NCI-H2029 (cell line): ENCODE measurements at regions not wholly inside any gene's neighbourhood (a gene's known extent, or its start where the extent isn't known, plus 50 kb on each side); places are given as distances from the start of the nearest gene placed in this dataset.

Experiments
- DNase-seq: peaks from one replicate; lab custom pipeline; 2025; lab: John Stamatoyannopoulos, UW

- DNase-seq = no peak
Measured at GRCh38 chr11:120061036-120061760, 76.7 kb downstream of the TRIM29 start.

DNA sequence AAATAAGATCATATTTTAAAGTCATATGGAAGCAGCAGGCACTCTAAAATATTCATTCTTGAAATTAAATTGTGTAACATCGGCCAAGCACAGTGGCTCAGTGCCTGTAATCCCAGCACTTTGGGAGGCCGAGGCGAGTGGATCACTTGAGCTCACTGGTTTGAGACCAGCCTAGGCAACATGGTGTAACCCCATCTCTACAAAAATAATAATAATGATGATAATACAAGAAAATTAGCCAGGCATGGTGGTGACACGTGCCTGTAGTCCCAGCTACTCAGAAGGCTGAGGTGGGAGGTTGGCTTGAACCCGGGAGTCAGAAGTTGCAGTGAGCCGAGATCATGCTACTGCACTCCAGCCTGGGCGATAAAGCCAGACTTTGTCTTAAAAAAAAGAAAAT, 77.4 kb downstream of the TRIM29 start:
- no peak for DNase-seq

GRCh38 chr11:120058931-120059330, 79.0 kb downstream of the TRIM29 start:
- DNase-seq = no peak

- DNase-seq = no peak
Measured at GRCh38 chr11:120057595-120058581, 80.0 kb downstream of the TRIM29 start.

DNA sequence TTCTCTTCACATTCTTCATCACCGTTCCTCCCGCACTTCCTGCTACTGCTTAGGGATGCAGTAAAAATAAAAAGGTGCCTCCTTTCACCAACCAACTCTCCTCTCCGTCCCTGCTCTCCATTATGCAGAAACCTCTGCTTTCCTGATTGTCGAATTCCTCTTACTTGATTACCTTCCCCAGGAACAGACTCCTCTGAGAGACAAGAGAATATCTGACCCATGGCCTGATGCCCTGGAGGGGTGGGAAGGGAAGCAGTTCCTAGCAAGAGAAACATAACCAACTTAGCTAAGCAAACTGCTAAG, 80.9 kb downstream of the TRIM29 start:
- no peak for DNase-seq

DNA sequence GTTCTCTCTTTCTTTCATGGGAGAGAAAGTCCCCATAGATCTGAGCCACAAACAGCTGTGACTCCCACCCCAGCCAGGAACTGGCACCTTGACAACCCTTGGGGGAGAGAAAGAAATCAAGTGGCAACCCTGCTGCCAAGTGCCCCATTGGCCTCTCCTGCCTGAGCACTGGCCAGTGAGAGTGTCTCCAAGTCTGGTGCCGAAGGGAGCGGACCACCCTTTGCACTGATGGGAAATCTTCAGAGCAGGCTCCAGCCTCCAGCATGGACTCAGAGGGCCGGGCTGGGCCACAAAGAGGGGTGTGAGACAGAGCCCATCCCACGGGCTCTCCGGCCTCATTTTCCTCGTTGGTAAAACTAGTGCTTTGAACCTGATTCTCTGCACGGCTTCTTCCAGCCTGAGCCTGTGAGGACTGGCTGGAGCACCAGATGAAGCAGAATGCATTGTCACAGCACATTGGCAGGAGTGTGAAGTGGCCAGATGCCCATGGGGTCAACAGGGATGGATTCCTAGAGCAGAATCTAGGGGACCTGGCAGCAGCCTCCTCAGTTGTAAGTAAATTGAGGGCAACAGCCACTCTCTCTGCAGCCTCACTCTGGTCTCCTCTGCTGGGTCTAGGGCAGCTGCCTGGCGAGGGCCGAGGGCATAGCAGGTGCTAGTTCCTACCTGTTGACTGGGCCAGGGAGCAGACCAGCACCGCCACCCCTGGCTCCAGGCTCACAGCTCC, 81.4 kb downstream of the TRIM29 start:
- DNase-seq = no peak

- no peak for DNase-seq
Measured at GRCh38 chr11:120055646-120056045, 82.3 kb downstream of the TRIM29 start.

DNA sequence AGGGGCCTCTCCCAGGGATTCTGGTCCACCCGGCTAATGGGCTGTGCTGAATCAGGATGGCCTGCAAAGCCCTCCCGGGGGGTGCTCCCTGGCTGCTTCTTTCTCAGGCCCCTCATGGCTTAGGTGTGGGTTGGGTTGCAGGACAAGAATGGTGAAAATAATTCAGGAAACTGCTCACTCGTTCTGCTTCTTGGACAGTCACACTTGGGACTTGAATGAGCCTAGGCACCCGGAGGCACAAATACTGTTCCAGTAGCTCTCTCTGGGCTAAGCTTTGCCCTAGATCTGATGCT, 83.2 kb downstream of the TRIM29 start:
- no peak for DNase-seq

DNA sequence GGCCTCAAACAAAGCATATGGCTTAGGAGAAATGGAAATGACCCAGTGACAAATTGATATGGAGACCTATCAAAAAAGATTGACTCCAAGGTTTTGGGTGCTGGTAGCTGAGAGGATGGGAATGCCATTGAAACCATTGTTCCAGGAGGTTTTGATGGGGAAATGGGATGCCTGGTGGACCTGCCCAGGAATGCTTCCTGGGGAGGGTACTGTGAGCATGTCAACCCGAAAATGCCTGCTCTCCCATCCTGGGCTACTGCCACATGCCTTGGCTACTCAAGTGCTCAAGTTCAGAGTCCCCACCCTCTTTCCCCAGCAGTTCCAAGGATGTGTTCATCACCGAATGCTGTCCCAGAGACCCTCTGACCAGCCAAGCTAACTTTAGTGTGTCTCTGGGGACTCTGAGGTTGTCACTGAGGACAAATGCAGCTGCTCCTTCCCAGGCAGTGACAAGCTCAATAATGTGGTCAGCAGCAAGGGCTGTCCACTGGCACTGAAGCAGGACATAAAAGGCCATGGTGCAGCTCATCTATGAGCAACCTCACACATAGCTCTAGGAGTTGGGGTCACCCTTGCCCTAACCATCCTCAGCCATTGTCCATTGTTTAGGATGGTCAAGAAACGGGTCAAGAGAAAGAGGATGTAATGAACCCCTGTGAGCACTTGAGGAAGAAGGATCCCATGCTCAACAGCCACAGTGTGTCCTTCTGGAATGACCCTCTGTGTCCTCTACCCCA, 83.7 kb downstream of the TRIM29 start:
- DNase-seq = no peak

GRCh38 chr11:120052196-120052775, 85.6 kb downstream of the TRIM29 start:
- DNase-seq = no peak

DNA sequence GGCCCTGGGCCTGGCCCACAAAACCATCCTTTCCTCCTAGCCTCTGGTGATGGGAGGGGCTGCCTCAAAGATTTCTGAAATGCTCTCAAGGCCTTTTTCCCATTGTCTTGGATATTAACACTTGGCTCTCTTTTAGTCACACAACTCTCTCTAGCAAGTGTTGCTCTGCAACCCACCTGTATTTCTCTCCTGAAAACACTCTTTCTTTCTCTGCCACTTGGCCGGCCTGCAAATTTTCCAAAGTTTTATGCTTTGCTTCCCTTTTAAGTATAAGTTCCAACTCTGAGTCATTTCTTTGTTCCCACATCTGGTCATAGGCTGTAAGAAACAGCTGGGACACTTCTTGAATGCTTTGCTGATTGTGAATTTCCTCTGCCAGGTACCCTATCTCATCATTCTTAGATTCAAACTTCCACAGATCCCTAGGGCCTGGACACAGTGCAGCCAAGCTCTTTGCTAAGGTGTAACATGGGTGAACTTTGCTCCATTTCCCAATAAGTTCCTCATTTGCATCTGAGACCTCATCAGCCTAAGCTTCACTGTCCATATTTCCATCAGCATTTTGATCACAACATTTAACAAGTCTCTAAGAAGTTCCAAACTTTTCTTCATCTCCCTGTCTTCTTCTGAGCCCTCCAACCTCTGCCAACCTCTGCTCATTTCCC, 93.8 kb downstream of the TRIM29 start:
- no peak for DNase-seq

DNA sequence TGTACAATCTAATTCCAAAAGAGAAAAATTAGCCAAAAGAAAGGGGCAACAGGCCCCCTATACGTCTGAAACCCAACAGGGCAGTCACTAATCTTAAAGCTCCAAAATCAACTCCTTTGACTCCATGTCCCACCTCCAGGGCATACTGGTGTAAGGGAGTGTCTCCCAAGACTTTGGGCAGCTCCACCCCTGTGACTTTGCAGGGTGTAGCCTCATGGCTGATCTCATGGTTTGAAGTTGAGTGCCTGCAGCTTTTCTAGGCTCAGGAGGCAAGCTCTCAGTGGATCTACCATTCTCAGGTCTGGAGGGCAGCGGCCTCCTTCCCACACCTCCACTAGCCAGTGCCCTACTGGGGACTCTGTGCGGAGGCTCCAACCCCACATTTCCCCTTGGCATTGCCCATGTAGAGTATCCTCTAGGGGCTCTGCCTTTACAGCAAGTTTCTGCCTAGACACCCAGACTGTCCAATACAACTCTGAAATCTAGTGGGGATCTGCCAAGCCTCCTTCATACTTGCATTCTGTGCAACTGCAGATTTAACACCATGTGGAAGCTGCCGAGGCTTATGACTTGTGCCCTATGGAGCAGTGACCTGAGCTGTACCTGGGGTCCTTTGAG, 94.5 kb downstream of the TRIM29 start:
- DNase-seq = no peak

DNA sequence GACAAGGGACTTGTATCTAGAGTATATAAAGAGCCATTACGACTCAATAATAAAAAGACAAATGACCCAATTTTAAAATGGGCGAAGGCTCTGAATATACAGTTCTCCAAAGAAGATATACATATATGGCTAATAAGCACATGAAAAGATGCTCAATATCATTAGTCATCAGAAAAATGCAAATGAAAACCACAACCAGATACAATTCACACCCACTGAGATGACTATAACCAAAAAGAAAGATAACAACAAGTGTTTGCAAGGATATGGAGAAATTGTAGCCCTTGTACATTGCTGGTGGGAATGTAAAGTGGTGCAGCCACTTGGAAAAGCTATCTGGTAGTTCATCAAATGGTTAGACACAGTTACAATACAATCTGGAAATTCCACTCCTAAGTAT, 96.3 kb downstream of the TRIM29 start:
- DNase-seq = no peak

GRCh38 chr11:120040151-120040840, 97.6 kb downstream of the TRIM29 start:
- DNase-seq = no peak

- no peak for DNase-seq
Measured at GRCh38 chr11:120039039-120039438, 98.9 kb downstream of the TRIM29 start.

GRCh38 chr11:120037111-120037510, 100.8 kb downstream of the TRIM29 start:
- no peak for DNase-seq

DNA sequence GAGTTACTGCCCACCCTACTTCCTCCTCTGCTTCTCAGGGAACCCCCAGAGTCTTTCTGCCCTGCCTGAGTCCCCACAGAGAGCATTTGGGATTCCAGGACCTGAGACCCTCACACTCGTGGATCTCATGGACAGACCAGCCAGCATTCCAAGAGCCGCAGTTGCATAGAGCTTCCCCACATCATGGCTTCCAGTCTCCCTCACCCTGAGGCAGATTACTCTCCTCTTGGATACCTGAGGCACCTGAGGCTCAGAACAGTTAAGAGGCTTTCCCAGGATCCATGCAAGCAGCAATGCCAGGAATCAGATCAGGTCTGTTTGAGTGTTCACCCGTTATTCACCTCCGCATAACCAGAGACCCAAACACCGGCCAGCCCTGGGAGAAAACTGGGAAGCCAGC, 102.2 kb downstream of the TRIM29 start:
- no peak for DNase-seq

GRCh38 chr11:120034881-120035630, 102.9 kb downstream of the TRIM29 start:
- DNase-seq = peak; percentile 69

DNA sequence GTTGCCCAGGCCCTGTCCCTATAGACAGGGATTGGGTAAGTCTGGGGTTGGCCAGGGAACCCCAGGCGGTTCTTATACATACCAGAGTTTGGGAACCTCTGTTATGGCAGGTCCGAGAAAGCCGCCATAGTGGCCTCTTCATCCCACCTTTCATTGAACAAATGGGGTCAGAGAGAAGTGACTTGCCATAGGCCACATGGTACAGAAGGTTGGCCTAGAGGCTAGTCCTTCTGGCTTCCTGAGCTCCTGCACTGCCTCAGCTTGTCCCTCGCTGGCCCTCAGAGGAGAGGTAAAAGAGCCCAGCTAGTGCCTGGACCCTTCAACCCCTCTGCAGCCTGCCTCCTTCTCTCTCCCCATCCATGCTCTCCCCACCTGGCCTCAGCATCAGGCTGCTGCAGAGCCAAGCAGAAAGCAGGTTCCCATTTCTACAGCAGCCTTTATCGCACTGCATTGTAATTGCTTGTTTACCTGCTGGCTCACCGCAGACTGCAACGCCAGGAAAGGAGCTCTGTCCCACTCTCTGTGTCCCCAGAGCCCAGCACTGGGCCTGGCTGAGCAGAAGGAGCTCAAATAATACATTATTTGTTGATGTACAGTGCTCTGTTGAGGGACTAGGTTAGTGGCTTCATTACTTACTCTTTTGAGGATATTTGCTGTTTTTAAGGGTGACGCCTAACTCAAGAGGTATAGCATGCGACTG, 103.6 kb downstream of the TRIM29 start:
- DNase-seq = peak; percentile 11
